HG03520 (cell line): ENCODE measurements at regions not wholly inside any gene's neighbourhood (a gene's known extent, or its start where the extent isn't known, plus 50 kb on each side); places are given as distances from the start of the nearest gene placed in this dataset.
"Not testable (repeated sequence)": the region's sequence is repeated elsewhere in the genome, so short reads cannot be mapped to it uniquely, and the experiment has no call there.

Source experiments
- ATAC-seq: cut with Tn5 transposase; IDR thresholded peaks from one replicate; pipeline ENCODE4 v1.9.1; 2021; ENCODE audit warnings: mild to moderate bottlenecking, moderate library complexity; ENCODE audit not compliant: unreplicated experiment

- ATAC-seq = not testable (repeated sequence)
Observed at GRCh38 chr16:29173371-29174305, 188.8 kb downstream of the LAT start.

DNA sequence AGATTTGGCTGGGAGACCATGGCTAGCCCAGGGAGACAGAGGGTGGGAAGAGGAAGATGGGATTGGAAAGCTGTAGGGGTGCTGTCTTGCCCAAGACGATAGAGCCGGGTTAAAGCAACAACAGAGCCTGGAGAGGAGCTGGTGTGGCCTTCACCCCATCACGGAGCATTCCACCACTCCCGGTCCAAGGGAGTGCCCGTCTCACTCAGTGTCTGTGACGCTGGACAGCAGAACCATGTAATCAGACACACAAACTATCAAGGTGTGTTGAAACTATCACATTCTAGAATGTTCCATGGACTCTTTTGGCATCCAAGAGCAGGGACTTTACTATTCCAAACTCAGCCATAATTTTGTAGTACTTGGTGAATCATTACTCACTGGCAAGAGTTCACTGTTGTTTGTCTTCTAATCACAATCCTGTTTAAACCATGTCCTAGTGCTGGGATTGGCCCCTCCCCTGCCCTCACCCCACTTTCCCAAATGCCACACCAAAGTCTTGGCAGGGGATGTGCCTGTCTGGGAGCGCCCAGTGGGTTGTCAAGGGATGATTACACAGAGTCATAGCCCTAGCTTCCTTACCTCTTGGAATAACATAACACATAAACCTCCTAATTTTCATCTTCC, 187.4 kb downstream of the LAT start:
- not testable (repeated sequence) for ATAC-seq

- ATAC-seq = not testable (repeated sequence)
Observed at GRCh38 chr16:29171296-29171695, 186.4 kb downstream of the LAT start.

DNA sequence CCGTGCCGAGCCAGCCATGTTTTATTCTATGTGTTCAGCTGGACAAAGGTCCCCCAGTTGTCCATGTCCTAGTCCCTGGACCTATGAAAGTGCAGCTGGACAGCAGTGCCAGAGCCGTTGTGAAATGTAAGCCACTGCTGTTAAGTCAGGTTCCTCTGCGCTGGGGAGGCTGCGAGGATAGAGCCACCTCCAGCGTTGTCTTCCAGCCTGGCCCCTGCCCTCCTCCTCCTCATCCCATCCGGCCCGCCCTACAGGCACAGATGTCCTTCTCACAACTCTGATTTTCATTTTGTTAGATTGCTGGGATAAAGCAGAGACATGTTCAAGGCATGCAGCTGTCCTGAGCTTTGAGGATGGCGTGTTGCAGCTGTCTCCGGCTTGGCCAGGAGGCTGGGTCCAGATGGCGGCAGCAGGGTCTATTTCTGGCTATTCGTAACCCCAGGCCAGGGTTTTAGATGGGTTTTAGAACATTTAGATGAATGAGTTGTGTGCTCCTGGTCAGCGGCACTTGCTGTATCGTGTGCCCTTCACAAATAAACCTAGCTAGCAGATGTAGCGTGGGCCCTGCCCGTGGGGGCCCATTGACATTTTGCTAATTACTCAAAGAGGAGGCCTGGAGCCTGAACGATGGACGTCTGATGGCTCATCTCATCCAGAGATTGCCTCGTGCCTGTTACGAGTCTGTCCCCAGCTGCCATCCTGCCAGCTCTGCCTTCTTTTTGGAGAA, 185.7 kb downstream of the LAT start:
- ATAC-seq = not testable (repeated sequence)

DNA sequence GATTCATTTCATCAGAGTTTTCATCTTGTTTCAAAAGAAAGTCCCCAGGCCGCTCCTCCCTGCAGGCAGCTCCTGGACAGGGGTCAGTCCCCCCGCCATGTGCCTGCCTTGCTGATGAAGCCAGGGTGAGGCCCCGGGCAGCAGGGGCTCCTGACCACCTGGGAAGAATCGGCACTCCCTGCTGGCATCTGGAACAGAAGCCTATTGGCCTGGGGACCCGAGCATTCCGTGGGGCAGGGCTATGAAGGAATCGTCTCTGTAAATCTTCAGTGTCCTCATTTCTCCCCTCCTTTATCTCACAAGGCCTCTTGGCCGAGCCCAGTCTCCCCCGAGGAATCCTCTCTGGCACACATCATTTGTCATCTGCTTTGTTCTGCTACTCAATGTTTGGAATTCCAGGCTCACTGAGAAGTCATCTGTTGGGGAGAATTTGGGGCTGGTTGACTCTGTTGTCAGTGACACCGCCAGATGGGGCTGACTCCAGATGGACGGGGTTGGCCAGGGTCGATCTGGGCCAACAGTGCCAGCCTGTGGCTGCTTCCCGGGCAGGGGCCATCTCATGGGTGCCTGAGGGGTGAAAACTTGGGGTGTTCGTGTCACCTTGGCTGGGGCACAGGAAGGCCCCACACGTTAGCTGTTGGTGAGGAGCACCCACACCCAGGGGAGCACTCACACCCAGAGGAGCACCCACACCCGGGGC, 184.6 kb downstream of the LAT start:
- not testable (repeated sequence) for ATAC-seq

- not testable (repeated sequence) for ATAC-seq
Observed at GRCh38 chr16:29168515-29169259, 183.8 kb downstream of the LAT start.

DNA sequence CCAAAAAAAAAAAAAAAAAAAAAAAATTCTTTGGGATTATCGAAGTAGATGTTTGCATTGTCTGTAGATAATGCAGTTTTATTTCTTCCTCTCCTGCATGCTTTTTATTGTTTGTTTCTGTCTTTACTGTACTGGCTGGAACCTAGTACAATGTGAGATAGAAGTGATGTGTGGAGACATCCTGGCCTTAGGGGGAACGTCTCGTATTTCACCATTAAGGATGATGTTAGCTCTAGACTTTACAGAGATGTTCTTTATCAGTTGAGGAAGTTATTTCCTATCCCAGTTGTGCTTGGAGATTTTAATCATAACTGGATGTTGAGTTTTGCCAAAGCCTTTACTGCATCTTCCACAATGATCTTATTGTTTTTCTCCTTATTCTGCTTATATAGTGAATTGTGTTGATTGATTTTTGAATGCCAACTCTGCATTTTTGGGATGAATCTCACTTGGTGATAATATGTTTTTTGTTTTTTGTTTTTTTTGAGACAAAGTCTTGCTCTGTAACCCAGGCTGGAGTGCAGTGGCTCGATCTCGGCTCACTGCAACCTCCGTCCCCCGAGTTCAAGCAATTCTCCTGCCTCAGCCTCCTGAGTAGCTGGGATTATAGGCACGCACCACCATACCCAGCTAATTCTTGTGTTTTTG, 179.7 kb downstream of the LAT start:
- ATAC-seq = not testable (repeated sequence)

DNA sequence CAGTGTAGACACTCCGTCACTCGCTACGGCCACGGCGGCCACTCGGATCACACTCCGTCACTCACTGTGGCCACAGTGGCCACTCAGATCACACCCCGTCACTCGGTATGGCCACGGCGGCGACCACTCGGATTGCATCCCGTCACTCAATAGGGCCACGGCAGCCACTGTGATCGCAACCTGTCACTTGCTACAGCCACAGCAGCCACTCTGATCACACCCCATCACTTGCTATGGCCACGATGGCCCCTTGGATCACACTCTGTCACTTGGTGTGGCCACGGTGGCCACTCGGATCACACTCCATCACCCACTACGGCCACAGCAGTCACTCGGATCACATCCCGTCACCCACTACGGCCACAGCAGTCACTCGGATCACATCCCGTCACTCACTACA, 175.3 kb downstream of the LAT start:
- not testable (repeated sequence) for ATAC-seq

DNA sequence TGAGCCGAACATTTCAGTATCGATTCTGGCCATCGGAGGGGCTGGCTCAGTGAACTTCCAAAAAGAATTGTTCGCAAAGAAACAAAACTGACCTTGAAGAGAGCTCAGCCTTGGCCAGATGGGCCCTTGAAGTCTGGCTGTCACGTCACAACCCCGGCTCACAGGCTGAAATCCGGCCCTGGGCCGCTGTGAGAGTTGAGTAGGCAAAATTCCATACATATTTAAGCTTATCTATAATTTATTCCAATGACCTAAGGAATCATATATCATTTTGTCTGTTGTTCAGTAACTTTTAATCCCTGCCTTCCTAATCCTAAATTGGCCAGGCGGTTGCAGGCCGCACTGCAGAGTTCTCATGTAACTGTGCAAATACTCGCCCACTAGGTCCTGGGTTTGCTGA, 174.8 kb downstream of the LAT start:
- ATAC-seq = not testable (repeated sequence)

DNA sequence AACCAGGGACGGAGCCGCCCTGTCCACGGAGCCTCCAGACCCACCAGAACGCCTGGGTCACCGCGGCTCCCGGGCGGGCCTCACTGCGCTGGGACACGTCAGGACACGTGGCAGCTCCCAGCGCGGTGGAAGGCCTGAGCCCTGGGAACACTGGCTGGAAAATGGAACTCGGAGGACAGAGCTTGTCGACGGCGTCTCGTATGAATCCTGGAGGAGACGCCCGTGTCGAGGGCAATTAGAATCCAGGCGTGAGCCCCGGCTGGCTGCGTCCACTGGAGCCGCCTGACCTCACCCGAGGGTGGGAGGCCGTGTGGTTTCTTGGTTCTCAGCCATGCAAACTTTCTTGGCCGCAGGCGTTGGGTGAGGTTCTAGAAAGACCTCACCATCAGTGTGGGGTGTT, 173.9 kb downstream of the LAT start:
- ATAC-seq = no peak

DNA sequence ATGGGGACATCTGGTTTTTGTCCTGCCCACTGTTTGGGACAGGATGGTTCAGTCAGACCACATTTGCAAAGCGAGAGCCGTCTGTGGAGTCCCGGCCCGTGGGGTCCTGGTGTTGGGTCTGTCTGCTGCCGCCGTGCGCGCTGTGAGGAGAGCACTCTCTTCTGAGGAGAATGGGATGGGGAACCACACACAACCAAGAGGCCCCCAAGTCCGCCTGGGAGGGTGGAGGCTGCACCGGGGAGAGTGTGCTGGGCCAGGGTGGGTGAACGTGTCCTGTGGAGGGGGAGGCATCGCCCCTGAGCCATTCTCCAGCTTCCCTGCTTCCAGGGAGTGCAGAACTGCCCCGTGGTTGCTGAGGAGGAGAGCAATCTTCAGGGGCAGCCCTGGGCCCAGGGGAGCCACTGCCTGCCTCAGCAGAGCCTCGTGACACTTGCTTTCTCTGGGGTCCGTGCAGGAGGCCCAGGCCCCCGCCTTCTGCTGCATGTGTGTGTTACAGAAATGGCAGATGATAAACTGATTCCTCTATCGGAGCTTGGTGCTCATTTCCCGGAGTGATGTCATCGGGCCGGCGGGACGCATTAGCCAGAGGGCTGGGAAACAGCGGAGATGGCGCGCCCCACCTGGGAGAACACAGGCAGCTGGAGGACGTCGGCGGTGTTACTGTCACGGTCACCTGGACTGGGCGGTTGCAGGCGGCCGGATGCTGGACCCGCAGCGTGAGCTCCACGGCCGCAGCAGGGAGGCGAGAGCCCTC, 173.4 kb downstream of the LAT start:
- ATAC-seq = not testable (repeated sequence)

- not testable (repeated sequence) for ATAC-seq
Observed at GRCh38 chr16:29157051-29157923, 172.4 kb downstream of the LAT start.

GRCh38 chr16:29156511-29156910, 171.7 kb downstream of the LAT start:
- no peak for ATAC-seq

- not testable (repeated sequence) for ATAC-seq
Observed at GRCh38 chr16:29155866-29156200, 171.0 kb downstream of the LAT start.

DNA sequence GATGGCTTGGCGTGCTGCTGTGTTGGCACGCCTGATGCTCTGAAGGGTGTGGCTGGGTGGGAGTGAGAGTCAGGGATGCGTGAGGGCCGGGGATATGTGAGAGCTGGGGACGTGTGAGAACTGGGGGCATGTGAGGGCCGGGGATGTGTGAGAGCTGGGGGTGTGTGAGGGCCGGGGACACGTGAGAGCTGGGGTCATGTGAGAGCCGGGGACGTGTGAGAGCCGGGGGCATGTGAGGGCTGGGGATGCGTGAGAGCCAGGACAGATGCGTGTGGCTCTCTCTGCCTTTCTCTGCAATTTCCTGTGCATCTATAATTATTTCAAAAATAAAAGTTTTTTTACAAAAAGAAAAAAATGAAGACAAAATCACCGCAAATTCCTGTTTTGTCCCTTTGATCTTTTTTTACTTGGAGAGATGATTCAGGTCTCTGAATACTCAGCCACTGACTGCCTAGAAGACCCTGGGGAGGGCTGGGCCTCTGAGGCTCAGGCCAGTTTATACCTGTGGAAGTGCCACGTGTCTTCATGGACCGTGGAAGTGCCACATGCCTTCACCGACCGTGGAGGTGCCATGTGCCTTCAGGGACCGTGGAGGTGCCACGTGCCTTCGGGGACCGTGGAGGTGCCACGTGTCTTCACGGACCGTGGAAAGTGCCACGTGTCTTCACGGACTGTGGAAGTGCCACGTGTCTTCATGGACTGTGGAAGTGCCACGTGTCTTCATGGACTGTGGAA, 170.4 kb downstream of the LAT start:
- not testable (repeated sequence) for ATAC-seq

GRCh38 chr16:29154676-29155121, 169.8 kb downstream of the LAT start:
- ATAC-seq = no peak

DNA sequence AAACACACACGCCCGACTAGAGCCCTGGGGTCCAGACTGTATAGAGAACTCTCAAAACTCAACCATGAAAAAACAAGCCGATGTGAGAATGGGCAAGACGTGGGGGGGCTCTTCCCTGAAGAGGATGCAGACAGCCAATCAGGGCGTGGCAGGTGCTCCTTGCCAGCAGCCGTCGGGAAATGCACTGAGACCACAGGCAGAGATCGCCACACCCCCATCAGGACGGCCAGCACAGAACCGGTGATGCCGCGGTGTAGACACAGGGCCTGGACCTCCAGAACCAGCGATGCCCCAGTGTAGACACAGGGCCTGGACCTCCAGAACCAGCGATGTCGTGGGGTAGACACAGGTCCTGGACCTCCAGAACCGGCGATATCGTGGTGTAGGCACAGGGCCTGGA, 169.2 kb downstream of the LAT start:
- no peak for ATAC-seq
